Astrocyte of the spinal cord (primary cell): ENCODE measurements at regions not wholly inside any gene's neighbourhood (a gene's known extent, or its start where the extent isn't known, plus 50 kb on each side); places are given as distances from the start of the nearest gene placed in this dataset.

Experiments used
- DNase-seq: peaks from one replicate; pipeline ENCODE4 v3.0.0; 2011; ENCODE audit warnings: low read depth, low spot score
- H3K4me3 ChIP-seq: 2 replicates; pipeline ENCODE4 v1.5.1; 2011; ENCODE audit warnings: low read depth, mild to moderate bottlenecking, low read length, moderate library complexity
- CTCF ChIP-seq: IDR thresholded peaks from 2 replicates; pipeline ENCODE4 v1.5.1; 2012; ENCODE audit warnings: low read depth, mild to moderate bottlenecking, low read length, inconsistent platforms
- in situ Hi-C: cut with HindIII; loops from 2 replicates; pipeline ENCODE4 v1.10.0; 2017; ENCODE audit warnings: low sequenced_read_pairs

GRCh38 chr7:106779877-106780276, 85.2 kb upstream of the PIK3CG start:
- DNase-seq, result no peak
- no peak for TF ChIP-seq CTCF
- in situ Hi-C loops, result no loop called here
- H3K4me3 ChIP-seq, result no peak overlapping the region

- no peak for DNase-seq
- in situ Hi-C loops, result no loop called here
- no peak overlapping the region for H3K4me3 ChIP-seq
- no peak for TF ChIP-seq CTCF
Measured at GRCh38 chr7:106781007-106781406, 84.1 kb upstream of the PIK3CG start.

- TF ChIP-seq CTCF, result no peak
- DNase-seq, result no peak
- in situ Hi-C loops, result no loop called here
- H3K4me3 ChIP-seq, result no peak overlapping the region
Measured at GRCh38 chr7:106781828-106782544, 83.1 kb upstream of the PIK3CG start.

GRCh38 chr7:106783286-106783685, 81.8 kb upstream of the PIK3CG start:
- no peak overlapping the region for H3K4me3 ChIP-seq
- TF ChIP-seq CTCF, result no peak
- DNase-seq, result no peak
- in situ Hi-C loops, result no loop called here

- no peak for TF ChIP-seq CTCF
- no peak for DNase-seq
- in situ Hi-C loops, result no loop called here
- H3K4me3 ChIP-seq, result no peak overlapping the region
Measured at GRCh38 chr7:106788637-106789036, 76.4 kb upstream of the PIK3CG start.

GRCh38 chr7:106791526-106791925, 73.6 kb upstream of the PIK3CG start:
- TF ChIP-seq CTCF, result no peak
- in situ Hi-C loops, result no loop called here
- H3K4me3 ChIP-seq, result no peak overlapping the region
- no peak for DNase-seq
